Tibial nerve (tissue), 4 donors: ENCODE measurements at regions not wholly inside any gene's neighbourhood (a gene's known extent, or its start where the extent isn't known, plus 50 kb on each side); places are given as distances from the start of the nearest gene placed in this dataset.

Experiments
- EP300 ChIP-seq, 2 donors: sonication (generic); formaldehyde crosslinking; IDR thresholded peaks; one replicate each; pipeline ENCODE4 v1.6.1; 2017; ENCODE audit warnings: antibody characterized with exemption in 2 of 2, mild to moderate bottlenecking in 1 of 2
- POLR2A ChIP-seq, 2 donors: fragments of 450-650 bp; IDR thresholded peaks; one replicate each; pipeline ENCODE4 v1.6.1; 2017; ENCODE audit warnings: antibody characterized with exemption in 2 of 2, mild to moderate bottlenecking in 2 of 2, moderate library complexity in 2 of 2
- TF ChIP-seq, protein P1 (sequence below), 5 experiments: fragments of 200-600 bp in 3 of 5; fragments of 450-650 bp in 2 of 5; sonication (generic) in 3 of 5; IDR thresholded peaks; one replicate each; pipeline ENCODE4 v1.5.1; 2016 to 2019; ENCODE audit warnings: antibody characterized with exemption in 5 of 5, mild to moderate bottlenecking in 3 of 5, moderate library complexity in 2 of 5

DNA sequence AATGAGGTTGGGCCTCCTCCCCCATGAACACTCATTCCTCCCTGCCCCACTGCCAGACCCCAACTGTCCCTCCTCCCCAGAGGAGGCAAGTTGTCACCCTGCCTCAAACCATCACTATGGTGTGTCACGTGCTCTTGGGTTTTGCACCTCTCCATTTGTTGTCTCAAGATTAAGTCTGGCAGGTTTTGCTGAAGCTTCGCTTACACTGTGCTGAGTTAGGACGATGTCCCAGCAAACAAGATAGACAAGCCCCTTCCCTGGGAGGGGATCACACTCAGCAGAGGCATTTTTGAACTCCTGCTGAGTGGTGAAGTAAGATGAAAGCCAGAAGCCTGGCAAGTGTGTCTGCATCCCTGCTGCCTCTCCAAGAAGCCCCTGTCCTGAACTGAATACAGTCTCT is 78.3 kb downstream of the CBLN1 start:
- TF ChIP-seq, protein P1, sequence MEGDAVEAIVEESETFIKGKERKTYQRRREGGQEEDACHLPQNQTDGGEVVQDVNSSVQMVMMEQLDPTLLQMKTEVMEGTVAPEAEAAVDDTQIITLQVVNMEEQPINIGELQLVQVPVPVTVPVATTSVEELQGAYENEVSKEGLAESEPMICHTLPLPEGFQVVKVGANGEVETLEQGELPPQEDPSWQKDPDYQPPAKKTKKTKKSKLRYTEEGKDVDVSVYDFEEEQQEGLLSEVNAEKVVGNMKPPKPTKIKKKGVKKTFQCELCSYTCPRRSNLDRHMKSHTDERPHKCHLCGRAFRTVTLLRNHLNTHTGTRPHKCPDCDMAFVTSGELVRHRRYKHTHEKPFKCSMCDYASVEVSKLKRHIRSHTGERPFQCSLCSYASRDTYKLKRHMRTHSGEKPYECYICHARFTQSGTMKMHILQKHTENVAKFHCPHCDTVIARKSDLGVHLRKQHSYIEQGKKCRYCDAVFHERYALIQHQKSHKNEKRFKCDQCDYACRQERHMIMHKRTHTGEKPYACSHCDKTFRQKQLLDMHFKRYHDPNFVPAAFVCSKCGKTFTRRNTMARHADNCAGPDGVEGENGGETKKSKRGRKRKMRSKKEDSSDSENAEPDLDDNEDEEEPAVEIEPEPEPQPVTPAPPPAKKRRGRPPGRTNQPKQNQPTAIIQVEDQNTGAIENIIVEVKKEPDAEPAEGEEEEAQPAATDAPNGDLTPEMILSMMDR (IDR thresholded peaks at IDR 0.05), result no peak
- TF ChIP-seq POLR2A (IDR thresholded peaks at IDR 0.05) (no peak), EP300 (IDR thresholded peaks at IDR 0.05) (no peak)
